GM12878 (cell line): ENCODE measurements at regions not wholly inside any gene's neighbourhood (a gene's known extent, or its start where the extent isn't known, plus 50 kb on each side); places are given as distances from the start of the nearest gene placed in this dataset.

Experiments
- EZH2 ChIP-seq: IDR thresholded peaks from 2 replicates; pipeline ENCODE4 v1.6.1; 2012; ENCODE audit warnings: low read depth, mild to moderate bottlenecking, control low read depth, inconsistent platforms, low read length, borderline replicate concordance; ENCODE audit not compliant: control insufficient read depth
- NR2C2 ChIP-seq: IDR thresholded peaks from 2 replicates; pipeline ENCODE4 v1.6.1; 2011; ENCODE audit warnings: borderline replicate concordance, low read depth; ENCODE audit not compliant: control insufficient read depth, insufficient read length
- NR2F1 ChIP-seq: fragments of 450-650 bp; conservative IDR thresholded peaks from 2 replicates; pipeline ENCODE4 v1.6.1; 2017; ENCODE audit warnings: mild to moderate bottlenecking
- SP1 ChIP-seq: IDR thresholded peaks from one replicate; pipeline ENCODE4 v1.6.1; 2011; ENCODE audit warnings: low read depth, low read length
- STAT3 ChIP-seq: IDR thresholded peaks from 2 replicates; pipeline ENCODE4 v1.6.1; 2011; ENCODE audit warnings: low read depth, low read length, improper control_type of control experiment
- TCF12 ChIP-seq: IDR thresholded peaks from 2 replicates; pipeline ENCODE4 v1.6.1; 2011; ENCODE audit warnings: low read depth, mild to moderate bottlenecking, low read length
- TCF3 ChIP-seq: IDR thresholded peaks from 2 replicates; pipeline ENCODE4 v1.6.1; 2012; ENCODE audit warnings: low read depth, mild to moderate bottlenecking, low read length, borderline replicate concordance; ENCODE audit not compliant: insufficient read depth

- TF ChIP-seq TCF3 = no peak
- no peak for TF ChIP-seq EZH2
- TF ChIP-seq STAT3 = no peak
- TF ChIP-seq NR2C2 = no peak
- TF ChIP-seq SP1 = no peak
- TF ChIP-seq TCF12 = no peak
- TF ChIP-seq NR2F1 = no peak
Observed at GRCh38 chr13:104616990-104617389, 1550.8 kb upstream of the SLC10A2 start.
